H1 (cell line): ENCODE measurements at regions not wholly inside any gene's neighbourhood (a gene's known extent, or its start where the extent isn't known, plus 50 kb on each side); places are given as distances from the start of the nearest gene placed in this dataset.

Experiments used
- CTCF ChIA-PET: fragments of 300-600 bp; sonication (Branson Sonifier 250); formaldehyde crosslinking; loops from one replicate; lab custom pipeline; 2021; ENCODE audit not compliant: partially characterized antibody; lab: Charles Lee
- POLR2A ChIA-PET: fragments of 300-600 bp; sonication (Branson Sonifier 250); formaldehyde crosslinking; loops from one replicate; lab custom pipeline; 2021; ENCODE audit warnings: inconsistent platforms; ENCODE audit not compliant: partially characterized antibody; lab: Charles Lee
- DNase-seq, 2 experiments: peaks; one replicate each; pipeline versions ENCODE4 v3.0.0 to v3.0.0-alpha.2; 2010 to 2022; ENCODE audit warnings: low spot score in 2 of 2, low read depth in 1 of 2, mixed read lengths in 1 of 2
- FAIRE-seq: peaks from 2 replicates; lab custom pipeline; 2011; peaks lifted over from hg19 to GRCh38; lab: Jason Lieb, UNC
- H2AFZ ChIP-seq: 2 replicates; pipeline ENCODE4 v1.8.1; 2012; ENCODE audit warnings: low read length, inconsistent platforms
- H2AK5ac ChIP-seq: 2 replicates; pipeline ENCODE4 v1.6.1; 2013; ENCODE audit warnings: low read depth, low read length
- H2BK120ac ChIP-seq: replicated peaks from 2 replicates; pipeline ENCODE3; 2013; ENCODE audit warnings: low read depth, low read length, inconsistent platforms
- H2BK12ac ChIP-seq: 2 replicates; pipeline ENCODE4 v1.6.1; 2013; ENCODE audit warnings: low read depth, low read length
- H2BK15ac ChIP-seq: 2 replicates; pipeline ENCODE4 v1.6.1; 2013; ENCODE audit warnings: low read length
- H2BK20ac ChIP-seq: 2 replicates; pipeline ENCODE4 v1.6.1; 2013; ENCODE audit warnings: low read length
- H2BK5ac ChIP-seq: 2 replicates; pipeline ENCODE4 v1.6.1; 2013; ENCODE audit warnings: low read depth, low read length
- H3K14ac ChIP-seq: 2 replicates; pipeline ENCODE4 v1.6.1; 2013; ENCODE audit warnings: inconsistent platforms; ENCODE audit not compliant: insufficient read length
- H3K18ac ChIP-seq: 2 replicates; pipeline ENCODE4 v1.6.1; 2013; ENCODE audit warnings: low read length; ENCODE audit errors: extremely low read depth
- H3K23ac ChIP-seq: 2 replicates; pipeline ENCODE4 v1.6.1; 2013; ENCODE audit warnings: inconsistent platforms; ENCODE audit not compliant: insufficient read length
- H3K23me2 ChIP-seq: 2 replicates; pipeline ENCODE4 v1.6.1; 2013; ENCODE audit warnings: low read depth, low read length
- H3K27ac ChIP-seq: 2 replicates; pipeline ENCODE4 v1.6.1; 2011; ENCODE audit warnings: low read depth, low read length, inconsistent platforms
- H3K27me3 ChIP-seq, 4 experiments: replicated peaks in 1 of 4; 1 replicate in 1 of 4; 2 replicates in 3 of 4; pipeline versions ENCODE4 v1.6.1 to v1.8.1; 2011 to 2013; ENCODE audit warnings: low read length in 3 of 4, mild to moderate bottlenecking in 3 of 4, inconsistent platforms in 2 of 4, mixed read lengths in 2 of 4, moderate library complexity in 1 of 4; ENCODE audit not compliant: control insufficient read depth in 3 of 4, insufficient read depth in 3 of 4; ENCODE audit errors: extremely low read depth in 1 of 4
- H3K36me3 ChIP-seq, 4 experiments: 2 replicates each; pipeline versions ENCODE4 v1.6.1 to v1.8.1; 2011 to 2013; ENCODE audit warnings: mild to moderate bottlenecking in 4 of 4, low read length in 3 of 4, moderate library complexity in 2 of 4, control low read depth in 1 of 4, inconsistent platforms in 1 of 4; ENCODE audit not compliant: insufficient read depth in 4 of 4, control insufficient read depth in 2 of 4
- H3K4ac ChIP-seq: replicated peaks from 2 replicates; pipeline ENCODE3; 2013; ENCODE audit warnings: low read length, low read depth, mixed read lengths, inconsistent platforms; ENCODE audit not compliant: insufficient read length
- H3K4me1 ChIP-seq, 4 experiments: replicated peaks in 1 of 4; 1 replicate in 1 of 4; 2 replicates in 3 of 4; pipeline versions ENCODE4 v1.6.1 to v1.8.1; 2011 to 2013; ENCODE audit warnings: low read length in 3 of 4, inconsistent platforms in 2 of 4, mixed read lengths in 1 of 4; ENCODE audit not compliant: insufficient read depth in 4 of 4, control insufficient read depth in 3 of 4
- H3K4me2 ChIP-seq, 2 experiments: 2 replicates each; pipeline versions ENCODE4 v1.6.1 to v1.8.1; 2011 to 2013; ENCODE audit warnings: low read depth in 2 of 2, low read length in 2 of 2, control low read depth in 1 of 2, inconsistent platforms in 1 of 2, mild to moderate bottlenecking in 1 of 2; ENCODE audit not compliant: insufficient read depth in 1 of 2
- H3K4me3 ChIP-seq, 4 experiments: fragments of 200-600, 300-600 bp in 1 of 4; sonication (generic), shearing (Covaris generic), sonication (Bioruptor Twin) in 1 of 4; 2 replicates each; pipeline versions ENCODE4 v1.5.1 to v1.8.1; 2011 to 2016; ENCODE audit warnings: low read length in 4 of 4, low read depth in 3 of 4, control low read depth in 2 of 4, inconsistent platforms in 2 of 4, mild to moderate bottlenecking in 2 of 4, mixed read lengths in 1 of 4, moderate library complexity in 1 of 4; ENCODE audit not compliant: insufficient read depth in 2 of 4; ENCODE audit errors: extremely low read depth in 1 of 4
- H3K56ac ChIP-seq: replicated peaks from 2 replicates; pipeline ENCODE3; 2013; ENCODE audit warnings: low read depth, mild to moderate bottlenecking, mixed read lengths, low read length, inconsistent platforms; ENCODE audit not compliant: insufficient read length
- H3K79me1 ChIP-seq: 2 replicates; pipeline ENCODE4 v1.6.1; 2013; ENCODE audit warnings: low read depth, low read length, control low read depth
- H3K79me2 ChIP-seq, 2 experiments: 2 replicates each; pipeline versions ENCODE4 v1.6.1 to v1.8.1; 2012 to 2013; ENCODE audit warnings: low read length in 2 of 2, mild to moderate bottlenecking in 2 of 2, inconsistent platforms in 1 of 2; ENCODE audit not compliant: insufficient read depth in 2 of 2, control insufficient read depth in 1 of 2
- H3K9ac ChIP-seq, 4 experiments: replicated peaks in 1 of 4; 1 replicate in 1 of 4; 2 replicates in 3 of 4; pipeline versions ENCODE4 v1.6.1 to v1.8.1; 2011 to 2013; ENCODE audit warnings: low read depth in 3 of 4, low read length in 3 of 4, control low read depth in 2 of 4, mild to moderate bottlenecking in 2 of 4, moderate library complexity in 2 of 4, inconsistent platforms in 1 of 4; ENCODE audit errors: extremely low read depth in 1 of 4
- H3K9me3 ChIP-seq, 2 experiments: 2 replicates each; pipeline versions ENCODE4 v1.6.1 to v1.8.1; 2012 to 2013; ENCODE audit warnings: mild to moderate bottlenecking in 2 of 2, moderate library complexity in 2 of 2, control low read depth in 1 of 2, inconsistent platforms in 1 of 2, low read depth in 1 of 2, low read length in 1 of 2, mixed read lengths in 1 of 2; ENCODE audit not compliant: insufficient read depth in 2 of 2
- H4K20me1 ChIP-seq, 2 experiments: replicated peaks in 1 of 2; 2 replicates each; pipeline versions ENCODE3 to v1.8.1; 2011 to 2013; ENCODE audit warnings: inconsistent platforms in 2 of 2, low read length in 2 of 2, mild to moderate bottlenecking in 1 of 2; ENCODE audit not compliant: insufficient read depth in 2 of 2, control insufficient read depth in 1 of 2
- H4K5ac ChIP-seq: 2 replicates; pipeline ENCODE4 v1.6.1; 2013; ENCODE audit warnings: low read length, low read depth, mixed read lengths, inconsistent platforms; ENCODE audit not compliant: insufficient read length
- H4K8ac ChIP-seq: 2 replicates; pipeline ENCODE4 v1.8.0; 2013; ENCODE audit warnings: mild to moderate bottlenecking, moderate library complexity, low read length, inconsistent platforms; ENCODE audit not compliant: insufficient read depth; ENCODE audit errors: extremely low read depth
- H4K91ac ChIP-seq: replicated peaks from 2 replicates; pipeline ENCODE3; 2013; ENCODE audit warnings: low read length, mixed read lengths, inconsistent platforms; ENCODE audit not compliant: insufficient read length
- FOSL1 ChIP-seq: IDR thresholded peaks from 2 replicates; pipeline ENCODE4 v1.6.1; 2011; ENCODE audit warnings: mild to moderate bottlenecking, low read depth, low read length, moderate library complexity; ENCODE audit not compliant: insufficient read depth
- HDAC6 ChIP-seq: IDR thresholded peaks from one replicate; pipeline ENCODE4 v1.7.1; 2012; ENCODE audit warnings: low read depth, mild to moderate bottlenecking, inconsistent platforms, low read length, moderate library complexity
- JUN ChIP-seq: IDR thresholded peaks from 2 replicates; pipeline ENCODE4 v1.6.1; 2011; ENCODE audit warnings: low read depth, mild to moderate bottlenecking, improper control_type of control experiment, low read length
- KDM1A ChIP-seq: fragments of 200-600, 300-600 bp; sonication (generic); IDR thresholded peaks from 2 replicates; pipeline ENCODE4 v1.7.1; 2016; ENCODE audit warnings: mild to moderate bottlenecking, low read length, borderline replicate concordance
- SP4 ChIP-seq: IDR thresholded peaks from 2 replicates; pipeline ENCODE4 v1.6.1; 2012; ENCODE audit warnings: low read length, inconsistent platforms
- TAF7 ChIP-seq: optimal IDR thresholded peaks from 2 replicates; pipeline ENCODE3; 2011; ENCODE audit warnings: low read depth, mild to moderate bottlenecking, inconsistent platforms, low read length, moderate library complexity, borderline replicate concordance
- WGBS, 2 experiments: shearing (Covaris generic) in 1 of 2; methylation state at CpG; one replicate each; pipeline versions ENCODE4 v1.1.6 to v1.1.7; 2013 to 2015; ENCODE audit warnings: low lambda C conversion rate in 2 of 2, mixed read lengths in 2 of 2, inconsistent platforms in 1 of 2, low coverage in 1 of 2, missing lambda C conversion rate in 1 of 2; ENCODE audit not compliant: insufficient replicate concordance in 2 of 2, insufficient coverage in 1 of 2, insufficient read length in 1 of 2; ENCODE audit errors: extremely low coverage in 1 of 2, missing lambda C conversion rate in 1 of 2; 5-methylcytosine and 5-hydroxymethylcytosine counted together

DNA sequence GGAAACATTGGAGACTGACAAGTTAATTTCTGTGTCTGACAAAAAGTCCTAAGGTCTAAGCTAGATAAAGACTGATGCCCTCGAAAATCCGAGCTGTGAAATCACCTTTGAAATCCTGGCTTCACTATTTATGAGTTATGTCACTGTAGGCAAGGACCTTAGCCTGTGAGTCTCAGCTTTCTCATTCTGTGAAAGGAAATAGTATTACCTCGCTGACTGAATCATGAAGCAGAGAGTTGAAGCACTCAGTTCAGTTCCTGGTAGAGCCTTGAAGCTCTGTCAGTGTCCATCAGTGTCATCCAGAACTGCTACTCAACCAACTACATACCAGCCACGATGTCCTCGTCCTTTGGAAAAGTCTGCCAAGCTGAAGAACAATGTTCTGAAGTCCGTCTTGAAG lies 1025.6 kb upstream of the GYPC start:
- no peak overlapping the region for H2BK15ac ChIP-seq
- no peaks in the 10 kb centered on the region for H3K9me3 ChIP-seq
- H3K79me1 ChIP-seq, result no peaks in the 10 kb centered on the region
- H3K56ac ChIP-seq, result no peak overlapping the region
- no peaks in the 10 kb centered on the region for H3K23me2 ChIP-seq
- no peaks in the 10 kb centered on the region for H3K4me1 ChIP-seq
- H4K91ac ChIP-seq, result no peak overlapping the region
- FAIRE-seq (no peak), DNase-seq (no peak)
- H3K18ac ChIP-seq, result no peak overlapping the region
- H3K36me3 ChIP-seq, result no peaks in the 10 kb centered on the region
- H3K4me2 ChIP-seq, result no peak overlapping the region
- no peaks in the 10 kb centered on the region for H3K79me2 ChIP-seq
- H2BK12ac ChIP-seq, result no peak overlapping the region
- H4K8ac ChIP-seq, result no peak overlapping the region
- H2BK20ac ChIP-seq, result no peak overlapping the region
- H3K23ac ChIP-seq, result no peak overlapping the region
- no peak overlapping the region for H3K9ac ChIP-seq
- no peaks in the 10 kb centered on the region for H3K27me3 ChIP-seq
- TF ChIP-seq SP4 (no peak), HDAC6 (no peak), FOSL1 (no peak), TAF7 (no peak), JUN (no peak), KDM1A (no peak)
- H2BK120ac ChIP-seq, result no peak overlapping the region
- no peaks in the 10 kb centered on the region for H4K20me1 ChIP-seq
- no peak overlapping the region for H2AK5ac ChIP-seq
- WGBS, 2 experiments, result 95% methylated on average over 6 of the region's 6 CpGs; no CpG with 5 or more reads in 1 of the 2 experiments
- H3K14ac ChIP-seq, result no peak overlapping the region
- no peak overlapping the region for H4K5ac ChIP-seq
- ChIA-PET POLR2A (no interaction called here), CTCF (no interaction called here)
- no peak overlapping the region for H3K27ac ChIP-seq
- H3K4ac ChIP-seq, result no peak overlapping the region
- no peak overlapping the region for H2AFZ ChIP-seq
- H2BK5ac ChIP-seq, result no peak overlapping the region
- H3K4me3 ChIP-seq, result no peak overlapping the region
